Loucy (cell line): ENCODE measurements at regions not wholly inside any gene's neighbourhood (a gene's known extent, or its start where the extent isn't known, plus 50 kb on each side); places are given as distances from the start of the nearest gene placed in this dataset.

ENCODE experiments used
- CTCF ChIP-seq: fragments of 200-600 bp; sonication (generic); conservative IDR thresholded peaks from 2 replicates; pipeline ENCODE4 v1.5.1; 2014; ENCODE audit warnings: mild to moderate bottlenecking, antibody characterized with exemption, low read length
- EZH2phosphoT487 ChIP-seq: fragments of 200-600 bp; IDR thresholded peaks from 2 replicates; pipeline ENCODE4 v1.6.1; 2018; ENCODE audit warnings: antibody characterized with exemption, mild to moderate bottlenecking, moderate library complexity, borderline replicate concordance

- no peak for TF ChIP-seq EZH2phosphoT487
- TF ChIP-seq CTCF: no peak
Measured at GRCh38 chr4:155510771-155511170, 134.0 kb upstream of the MAP9 start.
